ENCODE measurements at regions not wholly inside any gene's neighbourhood (a gene's known extent, or its start where the extent isn't known, plus 50 kb on each side); places are given as distances from the start of the nearest gene placed in this dataset.
"Not testable (repeated sequence)": the region's sequence is repeated elsewhere in the genome, so short reads cannot be mapped to it uniquely, and the experiment has no call there.

GRCh38 chr1:233722212-233722979, 108.5 kb downstream of the KCNK1 start:
- TF ChIP-seq CTCF (IDR thresholded peaks at IDR 0.05; ENCODE audit: extremely low read depth, low read depth, low read length): no peak
- H4K20me1 ChIP-seq (ENCODE audit: insufficient read depth, low read length): no peaks in the 10 kb centered on the region
- H3K27me3 ChIP-seq (ENCODE audit: insufficient read depth, low read length): no peaks in the 10 kb centered on the region
- no peak overlapping the region for H3K4me3 ChIP-seq (ENCODE audit: insufficient read depth, low read length)
- no peaks in the 10 kb centered on the region for H3K4me1 ChIP-seq (ENCODE audit: insufficient read depth, low read length)
- H3K79me2 ChIP-seq (ENCODE audit: insufficient read depth, low read length): no peaks in the 10 kb centered on the region
- no peak for DNase-seq (ENCODE audit: insufficient read length, low spot score, missing footprints)
- no peak overlapping the region for H3K27ac ChIP-seq (ENCODE audit: low read depth, low read length)
- H2AFZ ChIP-seq (ENCODE audit: low read length): no peak overlapping the region
- H3K36me3 ChIP-seq (ENCODE audit: insufficient read depth, low read length): no peaks in the 10 kb centered on the region
- no peaks in the 10 kb centered on the region for H3K9me3 ChIP-seq (ENCODE audit: low read depth, low read length)
- H3K4me2 ChIP-seq (ENCODE audit: insufficient read depth, low read length): no peak overlapping the region

- no peak overlapping the region for H3K27ac ChIP-seq (ENCODE audit: low read depth, low read length)
- H3K79me2 ChIP-seq (ENCODE audit: insufficient read depth, low read length): no peaks in the 10 kb centered on the region
- H3K4me3 ChIP-seq (ENCODE audit: insufficient read depth, low read length): no peak overlapping the region
- DNase-seq (ENCODE audit: insufficient read length, low spot score, missing footprints): no peak
- no peaks in the 10 kb centered on the region for H3K27me3 ChIP-seq (ENCODE audit: insufficient read depth, low read length)
- no peaks in the 10 kb centered on the region for H3K36me3 ChIP-seq (ENCODE audit: insufficient read depth, low read length)
- H4K20me1 ChIP-seq (ENCODE audit: insufficient read depth, low read length): no peaks in the 10 kb centered on the region
- H3K4me1 ChIP-seq (ENCODE audit: insufficient read depth, low read length): no peaks in the 10 kb centered on the region
- no peak overlapping the region for H3K4me2 ChIP-seq (ENCODE audit: insufficient read depth, low read length)
- TF ChIP-seq CTCF (IDR thresholded peaks at IDR 0.05; ENCODE audit: extremely low read depth, low read depth, low read length): no peak
- H2AFZ ChIP-seq (ENCODE audit: low read length): no peak overlapping the region
- no peaks in the 10 kb centered on the region for H3K9me3 ChIP-seq (ENCODE audit: low read depth, low read length)
Observed at GRCh38 chr1:233723387-233723786, 109.5 kb downstream of the KCNK1 start.

GRCh38 chr1:233724131-233724631, 110.3 kb downstream of the KCNK1 start:
- not testable (repeated sequence) for H3K4me3 ChIP-seq (ENCODE audit: insufficient read depth, low read length); H3K27me3 ChIP-seq (ENCODE audit: insufficient read depth, low read length); H3K4me2 ChIP-seq (ENCODE audit: insufficient read depth, low read length); H3K27ac ChIP-seq (ENCODE audit: low read depth, low read length); H3K79me2 ChIP-seq (ENCODE audit: insufficient read depth, low read length); H3K9me3 ChIP-seq (ENCODE audit: low read depth, low read length); H2AFZ ChIP-seq (ENCODE audit: low read length); DNase-seq (ENCODE audit: insufficient read length, low spot score, missing footprints); H4K20me1 ChIP-seq (ENCODE audit: insufficient read depth, low read length); H3K4me1 ChIP-seq (ENCODE audit: insufficient read depth, low read length); H3K36me3 ChIP-seq (ENCODE audit: insufficient read depth, low read length)

GRCh38 chr1:233725423-233725822, 111.5 kb downstream of the KCNK1 start:
- Histone ChIP-seq H2AFZ (ENCODE audit: low read length) (no peak overlapping the region), H3K4me2 (ENCODE audit: insufficient read depth, low read length) (no peak overlapping the region), H3K4me3 (ENCODE audit: insufficient read depth, low read length) (no peak overlapping the region), H3K9me3 (ENCODE audit: low read depth, low read length) (no peaks in the 10 kb centered on the region), H3K36me3 (ENCODE audit: insufficient read depth, low read length) (no peaks in the 10 kb centered on the region), H3K27ac (ENCODE audit: low read depth, low read length) (no peak overlapping the region), H3K27me3 (ENCODE audit: insufficient read depth, low read length) (no peaks in the 10 kb centered on the region), H4K20me1 (ENCODE audit: insufficient read depth, low read length) (no peaks in the 10 kb centered on the region), H3K79me2 (ENCODE audit: insufficient read depth, low read length) (no peaks in the 10 kb centered on the region), H3K4me1 (ENCODE audit: insufficient read depth, low read length) (no peaks in the 10 kb centered on the region)
- TF ChIP-seq CTCF (IDR thresholded peaks at IDR 0.05; ENCODE audit: extremely low read depth, low read depth, low read length): no peak
- DNase-seq (ENCODE audit: insufficient read length, low spot score, missing footprints): no peak

Measured in osteoblast (primary cell).